ENCODE measurements at regions not wholly inside any gene's neighbourhood (a gene's known extent, or its start where the extent isn't known, plus 50 kb on each side); places are given as distances from the start of the nearest gene placed in this dataset.

DNA sequence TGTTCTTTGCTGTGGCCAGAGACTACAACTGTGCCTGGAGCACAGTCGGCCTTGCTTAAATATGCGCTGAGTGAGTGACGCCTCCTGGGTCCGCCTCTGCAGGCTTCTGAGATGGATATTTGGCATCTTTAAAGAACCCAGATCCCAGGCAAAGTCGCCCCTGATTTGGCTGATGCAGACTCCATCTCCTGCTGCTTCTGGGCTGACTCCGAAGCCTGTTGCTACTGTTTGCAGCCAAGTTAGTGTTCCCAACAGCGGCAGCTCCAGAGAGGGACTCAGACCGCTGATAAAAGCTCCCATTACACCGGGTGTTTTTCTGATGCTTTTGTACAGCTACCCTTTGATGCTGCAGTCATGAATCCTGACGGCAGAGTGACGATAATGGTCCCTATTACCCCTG lies 83.0 kb upstream of the SULF2 start:
- TF ChIP-seq POLR2A (IDR thresholded peaks at IDR 0.05; ENCODE audit: low read depth): no peak
- TF ChIP-seq, protein P1, sequence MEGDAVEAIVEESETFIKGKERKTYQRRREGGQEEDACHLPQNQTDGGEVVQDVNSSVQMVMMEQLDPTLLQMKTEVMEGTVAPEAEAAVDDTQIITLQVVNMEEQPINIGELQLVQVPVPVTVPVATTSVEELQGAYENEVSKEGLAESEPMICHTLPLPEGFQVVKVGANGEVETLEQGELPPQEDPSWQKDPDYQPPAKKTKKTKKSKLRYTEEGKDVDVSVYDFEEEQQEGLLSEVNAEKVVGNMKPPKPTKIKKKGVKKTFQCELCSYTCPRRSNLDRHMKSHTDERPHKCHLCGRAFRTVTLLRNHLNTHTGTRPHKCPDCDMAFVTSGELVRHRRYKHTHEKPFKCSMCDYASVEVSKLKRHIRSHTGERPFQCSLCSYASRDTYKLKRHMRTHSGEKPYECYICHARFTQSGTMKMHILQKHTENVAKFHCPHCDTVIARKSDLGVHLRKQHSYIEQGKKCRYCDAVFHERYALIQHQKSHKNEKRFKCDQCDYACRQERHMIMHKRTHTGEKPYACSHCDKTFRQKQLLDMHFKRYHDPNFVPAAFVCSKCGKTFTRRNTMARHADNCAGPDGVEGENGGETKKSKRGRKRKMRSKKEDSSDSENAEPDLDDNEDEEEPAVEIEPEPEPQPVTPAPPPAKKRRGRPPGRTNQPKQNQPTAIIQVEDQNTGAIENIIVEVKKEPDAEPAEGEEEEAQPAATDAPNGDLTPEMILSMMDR (IDR thresholded peaks at IDR 0.05): no peak
- no peak for TF ChIP-seq POLR2AphosphoS5 (IDR thresholded peaks at IDR 0.05)
- TF ChIP-seq EP300 (IDR thresholded peaks at IDR 0.05): no peak
